PC-3 (cell line): ENCODE measurements at regions not wholly inside any gene's neighbourhood (a gene's known extent, or its start where the extent isn't known, plus 50 kb on each side); places are given as distances from the start of the nearest gene placed in this dataset.

Experiments used
- ATAC-seq: fragments of 200-7000 bp; cut with Tn5 transposase; 2 replicates; pipeline ENCODE4 v1.9.1; 2020; ENCODE audit warnings: mild to moderate bottlenecking, moderate library complexity
- BruUV-seq: library from RNA; stranded (reverse); fragments of 400-500 nt; replicated peaks from 2 replicates; lab custom pipeline; 2021; lab: Mats Ljungman, UMichigan
- CTCF ChIA-PET: fragments of 300-600 bp; sonication (Branson Sonifier 250); formaldehyde crosslinking; loops from one replicate; lab custom pipeline; 2022; ENCODE audit warnings: antibody characterized with exemption; lab: Charles Lee
- POLR2A ChIA-PET: fragments of 300-600 bp; sonication (Branson Sonifier 250); formaldehyde crosslinking; loops from one replicate; lab custom pipeline; 2022; ENCODE audit warnings: antibody characterized with exemption; ENCODE audit not compliant: unreplicated experiment; lab: Charles Lee
- DNase-seq: peaks from one replicate; pipeline ENCODE4 v3.0.0-alpha.2; 2015
- H2AFZ ChIP-seq: fragments of 300-600 bp; sonication (generic); 2 replicates; pipeline ENCODE4 v1.6.0; 2016; ENCODE audit warnings: antibody characterized with exemption, low read length
- H3F3A ChIP-seq: fragments of 300-600 bp; sonication (generic); one replicate; pipeline ENCODE4 v1.6.0; 2017; ENCODE audit warnings: antibody characterized with exemption, low read length, control low read depth, mild to moderate bottlenecking; ENCODE audit not compliant: unreplicated experiment
- H3K27ac ChIP-seq: fragments of 300-600 bp; sonication (generic); 2 replicates; pipeline ENCODE4 v1.5.1; 2016; ENCODE audit warnings: mild to moderate bottlenecking, low read length
- H3K27me3 ChIP-seq: fragments of 300-600 bp; sonication (generic); 2 replicates; pipeline ENCODE4 v1.6.1; 2016; ENCODE audit warnings: low read length, mixed read lengths
- H3K36me3 ChIP-seq: fragments of 300-600 bp; sonication (generic); 2 replicates; pipeline ENCODE4 v1.6.1; 2016; ENCODE audit warnings: low read depth, mixed run types, low read length, mixed read lengths
- H3K4me1 ChIP-seq: fragments of 300-600 bp; sonication (generic); 2 replicates; pipeline ENCODE4 v1.5.1; 2016; ENCODE audit warnings: low read length; ENCODE audit not compliant: insufficient read depth
- H3K4me2 ChIP-seq: fragments of 300-600 bp; sonication (generic); 2 replicates; pipeline ENCODE4 v1.6.0; 2016; ENCODE audit warnings: low read length
- H3K4me3 ChIP-seq: fragments of 300-600 bp; sonication (generic); 2 replicates; pipeline ENCODE4 v1.5.1; 2016; ENCODE audit warnings: mild to moderate bottlenecking, low read length, mixed read lengths
- H3K79me2 ChIP-seq: fragments of 300-600 bp; sonication (generic); 2 replicates; pipeline ENCODE4 v1.6.1; 2017; ENCODE audit warnings: low read length, mixed read lengths
- H3K9ac ChIP-seq: fragments of 300-600 bp; sonication (generic); 2 replicates; pipeline ENCODE4 v1.6.0; 2016; ENCODE audit warnings: mild to moderate bottlenecking, low read length
- H3K9me2 ChIP-seq: fragments of 300-600 bp; sonication (generic); replicated peaks from 2 replicates; pipeline ENCODE4 v1.6.1; 2016; ENCODE audit warnings: mixed run types, low read length, mixed read lengths
- H3K9me3 ChIP-seq: fragments of 300-600 bp; sonication (generic); 2 replicates; pipeline ENCODE4 v1.6.1; 2016; ENCODE audit warnings: low read length, mixed read lengths
- H4K20me1 ChIP-seq: fragments of 300-600 bp; sonication (generic); 2 replicates; pipeline ENCODE4 v1.6.1; 2016; ENCODE audit warnings: low read length, mixed read lengths
- EZH2 ChIP-seq: fragments of 300-600 bp; sonication (generic); IDR thresholded peaks from one replicate; pipeline ENCODE4 v1.6.1; 2017; ENCODE audit warnings: antibody characterized with exemption, mild to moderate bottlenecking, low read length; ENCODE audit not compliant: unreplicated experiment
- EZH2phosphoT487 ChIP-seq: fragments of 300-600 bp; sonication (generic); IDR thresholded peaks from 2 replicates; pipeline ENCODE4 v1.6.1; 2018; ENCODE audit warnings: mild to moderate bottlenecking, antibody characterized with exemption, low read length, borderline replicate concordance
- intact Hi-C: fragments of 100-400 bp; cut with micrococcal nuclease; formaldehyde crosslinking; loops from 2 replicates; pipeline ENCODE4 v1.9.0; 2023
- TF ChIP-seq, protein P1 (sequence below): fragments of 300-600 bp; sonication (generic); conservative IDR thresholded peaks from 2 replicates; pipeline ENCODE4 v1.5.1; 2017; ENCODE audit warnings: antibody characterized with exemption, low read depth, mild to moderate bottlenecking, low read length

DNA sequence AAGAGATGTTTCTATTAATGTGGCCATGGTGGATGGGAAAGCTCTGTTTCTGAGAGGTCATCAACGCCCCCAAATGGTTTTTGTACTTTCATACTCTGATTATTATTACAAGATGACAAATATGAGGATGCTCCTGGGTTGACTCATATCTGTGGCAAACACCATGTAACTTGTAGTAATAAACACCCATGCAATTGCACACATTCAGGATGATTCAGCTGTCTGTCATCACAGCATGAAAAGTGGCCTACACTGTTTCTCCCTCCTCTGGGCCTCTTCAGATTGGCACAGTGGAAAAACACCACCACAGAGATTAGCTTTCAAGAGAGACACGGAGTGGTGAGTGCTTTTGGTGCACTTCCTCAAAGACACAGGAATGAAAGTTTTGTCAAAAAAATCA, 85.4 kb downstream of the MTNR1B start:
- H3K79me2 ChIP-seq: no peaks in the 10 kb centered on the region
- H2AFZ ChIP-seq: no peak overlapping the region
- no peaks in the 10 kb centered on the region for H3K9me3 ChIP-seq
- no peak overlapping the region; the same call in 1 of the 2 replicates for H3K4me2 ChIP-seq
- intact Hi-C loops: no loop called here
- ChIA-PET CTCF (interaction anchor here (0.5 to 0.9 kb wide), 2 partner anchors 35 to 233 kb away, joined by 3 to 4 read pairs; no protein-coding TSS in a partner anchor), POLR2A (interaction anchor here (0.6 kb wide), 1 partner anchor 143 kb away, joined by 10 read pairs; no protein-coding TSS in a partner anchor)
- BruUV-seq: no TSS peak
- H3K36me3 ChIP-seq: no peaks in the 10 kb centered on the region
- H3K9me2 ChIP-seq: no peaks in the 10 kb centered on the region
- H4K20me1 ChIP-seq: no peaks in the 10 kb centered on the region
- H3F3A ChIP-seq: peaks cover 7% of the 10 kb centered on the region
- no peak overlapping the region for H3K4me3 ChIP-seq
- TF ChIP-seq EZH2 (no peak), EZH2phosphoT487 (no peak)
- TF ChIP-seq, protein P1, sequence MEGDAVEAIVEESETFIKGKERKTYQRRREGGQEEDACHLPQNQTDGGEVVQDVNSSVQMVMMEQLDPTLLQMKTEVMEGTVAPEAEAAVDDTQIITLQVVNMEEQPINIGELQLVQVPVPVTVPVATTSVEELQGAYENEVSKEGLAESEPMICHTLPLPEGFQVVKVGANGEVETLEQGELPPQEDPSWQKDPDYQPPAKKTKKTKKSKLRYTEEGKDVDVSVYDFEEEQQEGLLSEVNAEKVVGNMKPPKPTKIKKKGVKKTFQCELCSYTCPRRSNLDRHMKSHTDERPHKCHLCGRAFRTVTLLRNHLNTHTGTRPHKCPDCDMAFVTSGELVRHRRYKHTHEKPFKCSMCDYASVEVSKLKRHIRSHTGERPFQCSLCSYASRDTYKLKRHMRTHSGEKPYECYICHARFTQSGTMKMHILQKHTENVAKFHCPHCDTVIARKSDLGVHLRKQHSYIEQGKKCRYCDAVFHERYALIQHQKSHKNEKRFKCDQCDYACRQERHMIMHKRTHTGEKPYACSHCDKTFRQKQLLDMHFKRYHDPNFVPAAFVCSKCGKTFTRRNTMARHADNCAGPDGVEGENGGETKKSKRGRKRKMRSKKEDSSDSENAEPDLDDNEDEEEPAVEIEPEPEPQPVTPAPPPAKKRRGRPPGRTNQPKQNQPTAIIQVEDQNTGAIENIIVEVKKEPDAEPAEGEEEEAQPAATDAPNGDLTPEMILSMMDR: no peak
- H3K9ac ChIP-seq: no peak overlapping the region
- peak overlapping the region; percentile 36 for H3K27ac ChIP-seq
- peak; percentile 99 for ATAC-seq
- peak; percentile 94 for DNase-seq
- peaks cover 10% of the 10 kb centered on the region for H3K4me1 ChIP-seq
- peaks cover 34% of the 10 kb centered on the region for H3K27me3 ChIP-seq

DNA sequence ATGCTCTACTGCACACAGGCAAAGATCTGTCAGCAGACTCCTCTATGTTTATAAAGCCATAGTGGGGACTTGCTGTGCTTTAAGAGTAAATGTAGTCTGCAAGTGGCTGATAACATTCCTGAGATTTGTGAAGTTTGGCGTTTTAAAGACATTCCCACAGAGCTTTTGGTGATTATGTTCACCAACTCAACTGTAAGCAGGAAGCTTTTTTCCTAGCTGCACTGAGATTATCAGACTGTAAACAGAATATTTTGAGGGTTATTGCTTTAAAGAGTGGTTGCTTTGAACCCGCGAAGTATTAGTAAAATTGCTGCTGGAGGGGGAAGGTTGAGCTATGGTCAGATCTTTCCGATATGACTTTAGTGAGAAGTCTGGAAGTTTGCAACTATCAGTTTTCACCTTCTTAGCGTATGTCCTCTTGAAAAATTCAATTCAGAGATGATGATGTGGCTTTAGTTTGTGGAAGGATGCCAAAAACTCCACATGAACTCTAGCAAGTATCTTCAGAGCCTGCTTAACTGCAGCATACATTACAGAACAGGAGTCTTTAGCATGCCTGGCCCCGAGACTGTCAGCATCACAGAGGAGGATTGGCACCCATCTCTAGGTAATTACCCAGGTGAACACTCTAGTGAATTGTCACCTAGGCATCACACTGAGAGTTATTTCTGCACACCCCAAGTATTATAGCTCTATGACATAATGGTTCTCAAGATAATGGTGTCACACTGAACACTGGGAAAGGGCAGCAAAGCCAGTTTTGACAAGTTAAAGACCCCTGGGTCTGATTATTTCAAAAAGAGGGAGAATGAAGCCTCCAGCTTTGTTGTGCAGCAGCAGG, 89.9 kb downstream of the MTNR1B start:
- TF ChIP-seq EZH2phosphoT487 (no peak), EZH2 (no peak)
- TF ChIP-seq, protein P1: no peak
- no peaks in the 10 kb centered on the region for H3K9me3 ChIP-seq
- intact Hi-C loops: no loop called here
- H3K4me1 ChIP-seq: peaks cover 8% of the 10 kb centered on the region
- no peak overlapping the region for H2AFZ ChIP-seq
- no peak overlapping the region for H3K4me3 ChIP-seq
- H3K36me3 ChIP-seq: no peaks in the 10 kb centered on the region
- peaks cover 7% of the 10 kb centered on the region for H3F3A ChIP-seq
- H3K79me2 ChIP-seq: no peaks in the 10 kb centered on the region
- peaks cover 3% of the 10 kb centered on the region; the same call in 1 of the 2 replicates for H3K27me3 ChIP-seq
- POLR2A ChIA-PET: no interaction called here
- no peak overlapping the region for H3K4me2 ChIP-seq
- H3K9ac ChIP-seq: no peak overlapping the region
- no peaks in the 10 kb centered on the region for H4K20me1 ChIP-seq
- BruUV-seq: no TSS peak
- H3K9me2 ChIP-seq: no peaks in the 10 kb centered on the region
- no peak for ATAC-seq
- H3K27ac ChIP-seq: no peak overlapping the region
- no peak for DNase-seq
- CTCF ChIA-PET: no interaction called here

DNA sequence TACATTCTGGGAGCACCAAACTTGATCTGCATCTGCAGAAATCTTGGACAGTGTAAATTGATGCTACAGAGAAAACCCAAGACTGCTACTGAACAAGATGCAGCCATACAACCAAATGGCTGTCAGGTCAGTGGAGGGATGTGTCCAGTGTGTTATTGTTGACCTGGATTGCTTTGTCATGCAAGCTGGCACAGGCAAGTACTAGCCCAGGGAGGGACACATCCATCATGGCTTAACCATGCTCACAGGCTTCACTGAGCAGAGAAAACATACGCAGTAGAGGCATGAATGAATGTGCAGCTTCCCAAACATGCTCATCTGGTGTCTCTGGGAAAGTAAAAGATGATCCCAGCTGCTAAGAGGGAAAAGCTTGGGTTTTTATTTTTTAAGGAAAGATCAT, 93.6 kb downstream of the MTNR1B start:
- Histone ChIP-seq H3K9me2 (no peaks in the 10 kb centered on the region), H3K9me3 (no peaks in the 10 kb centered on the region), H3K4me3 (no peak overlapping the region), H3K27me3 (peaks cover 3% of the 10 kb centered on the region; the same call in 1 of the 2 replicates), H3K27ac (no peak overlapping the region), H2AFZ (no peak overlapping the region), H3K4me2 (no peak overlapping the region), H4K20me1 (no peaks in the 10 kb centered on the region), H3K9ac (no peak overlapping the region), H3K79me2 (no peaks in the 10 kb centered on the region), H3F3A (no peaks in the 10 kb centered on the region), H3K36me3 (no peaks in the 10 kb centered on the region), H3K4me1 (no peaks in the 10 kb centered on the region)
- no peak for DNase-seq
- intact Hi-C loops: loop anchor here (10.0 kb wide), 1 partner anchor 118 kb away; no protein-coding TSS in a partner anchor
- ChIA-PET CTCF (no interaction called here), POLR2A (no interaction called here)
- no TSS peak for BruUV-seq
- TF ChIP-seq EZH2phosphoT487: no peak
- TF ChIP-seq EZH2: no peak
- TF ChIP-seq, protein P1: no peak
- no peak for ATAC-seq
